ENCODE measurements at regions not wholly inside any gene's neighbourhood (a gene's known extent, or its start where the extent isn't known, plus 50 kb on each side); places are given as distances from the start of the nearest gene placed in this dataset.

DNA sequence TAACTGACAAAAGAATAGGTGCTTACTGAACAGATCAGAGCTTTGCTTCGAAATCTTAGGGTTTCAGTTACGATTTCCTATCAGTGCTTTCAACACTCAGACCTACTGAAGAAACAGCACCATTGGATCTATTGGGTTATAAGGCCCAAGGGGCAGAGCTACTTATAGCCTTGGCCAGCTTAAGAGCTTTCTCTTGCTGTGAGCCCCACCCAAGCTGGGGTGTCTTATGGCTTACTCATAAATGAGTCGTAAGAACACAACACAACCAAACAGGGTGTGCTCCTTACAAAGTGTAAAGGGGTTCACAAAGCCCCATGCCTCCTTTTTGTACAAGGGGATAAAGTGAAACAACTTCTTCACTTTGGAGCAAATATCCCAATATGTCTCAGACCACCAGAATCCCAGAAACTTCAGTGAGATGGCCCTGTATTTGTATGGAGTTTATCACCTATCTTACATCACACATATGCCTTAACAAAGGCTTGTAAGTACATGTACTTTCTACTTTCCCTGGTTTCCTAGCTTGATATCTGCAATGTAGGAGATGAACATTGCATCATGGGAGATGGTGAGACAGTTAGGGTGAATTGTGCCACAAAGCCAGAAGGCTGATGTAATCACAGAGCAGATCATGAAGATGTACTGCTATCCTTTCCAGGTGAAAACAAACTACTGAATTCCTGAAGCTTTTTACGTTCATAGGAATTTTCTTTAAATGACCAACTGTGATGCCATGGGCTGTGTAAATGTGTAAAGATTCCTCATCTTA lies 115.5 kb upstream of the GLI2 start:
- ATAC-seq (no peak), DNase-seq (ENCODE audit: low spot score in 2 of 2) (no peak)
- no peaks in the 10 kb centered on the region for H3K4me1 Mint-ChIP-seq
- no peaks in the 10 kb centered on the region for H3K9me3 Mint-ChIP-seq
- H3K4me3 Mint-ChIP-seq = no peak overlapping the region
- no peak overlapping the region for H3K27ac Mint-ChIP-seq
- no peaks in the 10 kb centered on the region for H3K36me3 Mint-ChIP-seq

DNA sequence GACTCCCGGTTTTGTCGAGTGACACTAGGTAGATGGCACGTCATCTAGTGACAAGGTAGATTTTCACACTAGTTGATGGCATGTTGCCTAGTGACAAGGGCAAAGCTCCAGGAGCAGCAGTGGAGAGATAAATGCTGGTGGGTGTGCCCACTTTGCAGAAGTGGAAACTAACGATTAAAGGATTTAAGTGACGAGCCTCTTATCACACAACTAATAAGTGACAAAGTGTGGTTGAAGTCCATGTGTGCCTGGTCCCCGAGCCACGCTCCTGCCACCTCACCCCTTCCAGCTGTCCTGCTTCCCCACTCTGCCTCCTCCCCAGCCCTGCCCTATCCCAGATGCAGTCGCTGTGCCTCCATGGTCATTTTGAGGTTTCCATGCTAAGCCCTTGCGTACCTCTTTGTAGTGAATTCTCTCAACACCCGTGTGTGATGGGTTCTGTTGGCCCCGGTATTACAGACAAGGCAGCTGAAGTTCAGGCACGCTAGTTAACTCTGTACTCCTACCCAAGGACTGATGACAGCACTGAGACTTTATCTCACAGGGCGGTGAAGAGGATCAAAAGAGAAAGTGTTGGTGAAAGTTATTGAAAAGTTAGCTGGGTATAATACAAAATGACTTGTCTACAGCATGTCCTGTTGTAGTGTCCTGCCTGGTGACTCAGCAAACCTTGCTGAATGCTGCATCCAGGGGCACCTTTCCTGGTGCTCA lies 113.4 kb upstream of the GLI2 start:
- H3K27ac Mint-ChIP-seq = no peak overlapping the region
- H3K9me3 Mint-ChIP-seq = no peaks in the 10 kb centered on the region
- no peaks in the 10 kb centered on the region for H3K36me3 Mint-ChIP-seq
- H3K4me3 Mint-ChIP-seq = no peak overlapping the region
- ATAC-seq (no peak), DNase-seq (ENCODE audit: low spot score in 2 of 2) (no peak)
- H3K4me1 Mint-ChIP-seq = no peaks in the 10 kb centered on the region

- Mint-ChIP-seq H3K36me3 (no peaks in the 10 kb centered on the region), H3K9me3 (no peaks in the 10 kb centered on the region), H3K27ac (no peak overlapping the region), H3K4me3 (no peak overlapping the region), H3K4me1 (no peaks in the 10 kb centered on the region)
- DNase-seq (ENCODE audit: low spot score in 2 of 2) (no peak), ATAC-seq (no peak)
These were observed 112.5 kb upstream of the GLI2 start for GRCh38 chr2:120622886-120623753.

GRCh38 chr2:120624061-120624737 lies 111.5 kb upstream of the GLI2 start:
- H3K36me3 Mint-ChIP-seq = no peaks in the 10 kb centered on the region
- DNase-seq (ENCODE audit: low spot score in 2 of 2) (no peak), ATAC-seq (no peak)
- H3K27ac Mint-ChIP-seq = no peak overlapping the region
- H3K9me3 Mint-ChIP-seq = no peaks in the 10 kb centered on the region
- no peaks in the 10 kb centered on the region for H3K4me1 Mint-ChIP-seq
- H3K4me3 Mint-ChIP-seq = no peak overlapping the region

DNA sequence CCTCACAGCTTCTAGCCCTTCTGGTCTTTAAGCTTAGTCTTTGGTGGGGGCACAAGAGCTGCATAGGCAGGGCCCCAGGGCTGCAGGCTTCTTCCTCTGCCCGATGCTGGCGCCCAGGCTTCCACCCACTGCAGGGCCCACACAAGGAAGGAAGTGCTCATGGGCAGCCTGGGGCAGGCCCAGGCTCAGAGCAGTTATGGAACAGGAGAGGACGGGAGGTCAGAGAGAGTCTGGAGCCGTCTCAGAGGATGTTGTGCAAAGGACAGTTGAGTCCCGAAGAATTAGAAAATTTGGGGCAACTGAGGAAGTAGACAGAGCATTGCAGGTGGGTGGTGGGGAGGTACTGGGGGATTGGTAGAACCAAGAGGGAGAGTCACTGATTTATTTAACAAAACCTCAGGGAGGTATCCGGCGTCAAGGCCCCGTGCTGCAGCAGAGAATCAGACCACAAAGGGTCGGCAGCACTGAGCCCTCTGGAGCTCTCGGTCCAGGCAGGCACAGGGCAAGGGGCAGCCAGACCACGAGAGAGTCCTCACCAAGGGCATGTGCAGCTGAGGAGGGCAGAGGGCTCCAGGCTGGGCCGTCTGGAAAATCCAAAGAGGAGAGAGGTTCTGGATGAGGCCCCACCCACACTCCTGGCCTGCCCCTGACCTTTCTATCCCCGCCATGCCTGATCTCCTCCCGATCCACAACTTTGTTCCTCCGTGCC lies 110.8 kb upstream of the GLI2 start:
- H3K27ac Mint-ChIP-seq = no peak overlapping the region
- DNase-seq (ENCODE audit: low spot score in 2 of 2) = no peak
- no peak overlapping the region for H3K4me3 Mint-ChIP-seq
- no peaks in the 10 kb centered on the region for H3K36me3 Mint-ChIP-seq
- H3K9me3 Mint-ChIP-seq = no peaks in the 10 kb centered on the region
- no peaks in the 10 kb centered on the region for H3K4me1 Mint-ChIP-seq
- no peak for ATAC-seq

- no peaks in the 10 kb centered on the region for H3K9me3 Mint-ChIP-seq
- no peaks in the 10 kb centered on the region for H3K4me1 Mint-ChIP-seq
These were observed 109.7 kb upstream of the GLI2 start for GRCh38 chr2:120625865-120626560.

DNA sequence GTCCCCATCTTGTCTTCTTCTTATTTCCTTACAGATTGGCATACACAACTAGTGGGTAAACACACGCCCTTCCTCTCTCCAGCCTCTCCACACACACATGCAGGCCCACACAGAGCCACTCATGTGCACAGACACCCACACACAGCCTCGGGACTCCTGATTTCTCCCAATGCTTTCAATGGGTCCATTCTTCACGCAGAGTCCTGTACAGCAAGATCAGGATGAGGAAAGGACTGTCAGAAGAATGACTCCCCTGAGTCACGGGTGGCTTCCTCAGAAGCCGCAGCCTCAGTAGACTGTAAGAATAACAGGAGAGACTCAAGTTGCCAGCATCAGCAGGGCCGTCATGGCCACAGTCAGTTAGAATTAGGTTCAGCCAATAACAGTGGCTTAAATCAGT lies 109.1 kb upstream of the GLI2 start:
- ATAC-seq = no peak
- no peak for DNase-seq (ENCODE audit: low spot score in 2 of 2)
- H3K4me1 Mint-ChIP-seq = no peaks in the 10 kb centered on the region
- H3K9me3 Mint-ChIP-seq = no peaks in the 10 kb centered on the region
- no peaks in the 10 kb centered on the region for H3K36me3 Mint-ChIP-seq
- no peak overlapping the region for H3K4me3 Mint-ChIP-seq
- H3K27ac Mint-ChIP-seq = no peak overlapping the region

More at GRCh38 chr2:120625865-120626560, 109.7 kb upstream of the GLI2 start:
- no peak overlapping the region for H3K27ac Mint-ChIP-seq
- no peaks in the 10 kb centered on the region for H3K36me3 Mint-ChIP-seq
- no peak for ATAC-seq
- DNase-seq (ENCODE audit: low spot score in 2 of 2) = no peak
- H3K4me3 Mint-ChIP-seq = no peak overlapping the region

DNA sequence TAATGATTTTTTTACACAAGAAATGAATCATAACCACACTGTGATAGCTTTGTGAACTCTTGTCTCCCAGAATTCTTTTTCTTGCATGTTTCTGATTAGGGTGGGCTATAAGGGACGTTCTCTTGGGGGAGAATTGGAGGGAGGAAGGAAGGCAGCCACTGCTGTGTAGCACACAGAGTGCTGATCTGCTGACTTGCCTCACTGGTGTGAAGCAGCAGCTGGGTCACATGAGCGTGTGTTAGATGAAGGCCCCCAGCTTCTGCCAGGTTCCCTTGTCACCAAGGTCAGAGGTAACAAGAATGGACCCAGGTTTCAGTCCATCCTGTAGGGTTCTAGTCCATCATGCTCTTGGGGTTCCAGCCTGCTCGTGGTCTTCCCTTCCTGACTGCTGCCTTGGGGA lies 107.4 kb upstream of the GLI2 start:
- H3K4me3 Mint-ChIP-seq = no peak overlapping the region
- ATAC-seq = no peak
- no peak for DNase-seq (ENCODE audit: low spot score in 2 of 2)

DNA sequence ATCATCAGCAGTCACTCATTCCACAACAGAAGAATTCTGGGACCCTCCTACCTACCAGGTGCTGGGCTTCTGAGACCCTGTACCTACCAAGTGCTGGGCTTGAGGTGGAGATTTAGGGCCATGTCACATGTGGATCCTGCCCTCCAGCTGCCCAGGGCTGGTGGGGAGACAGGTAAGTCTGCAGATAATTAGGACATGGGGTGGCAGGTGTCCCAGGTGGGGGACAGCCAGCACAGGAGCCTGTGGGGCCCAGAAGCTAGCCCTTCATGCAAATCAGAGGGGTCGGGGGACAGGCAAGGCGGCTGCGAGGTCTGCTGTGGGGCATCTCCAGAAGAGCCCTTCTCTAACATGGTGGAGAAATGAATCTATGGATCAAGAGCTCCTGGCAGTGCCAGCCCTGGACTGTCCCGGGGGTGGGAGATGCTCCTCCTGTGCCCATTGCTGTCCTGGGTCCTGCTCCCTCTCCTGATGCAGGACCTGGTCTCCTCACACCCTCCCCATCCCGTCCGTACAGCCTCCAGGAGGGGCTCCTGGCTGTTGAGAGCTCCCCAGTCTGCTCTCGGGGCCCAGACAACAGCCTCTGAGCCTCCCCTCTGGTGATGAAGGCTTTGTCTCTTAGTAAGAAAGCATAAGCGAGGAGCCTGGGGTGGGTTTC lies 106.3 kb upstream of the GLI2 start:
- H3K36me3 Mint-ChIP-seq = no peaks in the 10 kb centered on the region
- ATAC-seq = no peak

More for the DNA sequence above, 107.4 kb upstream of the GLI2 start:
- no peaks in the 10 kb centered on the region for H3K9me3 Mint-ChIP-seq
- H3K27ac Mint-ChIP-seq = no peak overlapping the region
- H3K36me3 Mint-ChIP-seq = no peaks in the 10 kb centered on the region
- H3K4me1 Mint-ChIP-seq = no peaks in the 10 kb centered on the region

GRCh38 chr2:120630031-120630701 lies 105.5 kb upstream of the GLI2 start:
- H3K9me3 Mint-ChIP-seq = no peaks in the 10 kb centered on the region
- no peak for ATAC-seq
- no peaks in the 10 kb centered on the region for H3K36me3 Mint-ChIP-seq
- no peak overlapping the region for H3K27ac Mint-ChIP-seq
- no peak overlapping the region for H3K4me3 Mint-ChIP-seq
- DNase-seq (ENCODE audit: low spot score in 2 of 2) = no peak
- no peaks in the 10 kb centered on the region for H3K4me1 Mint-ChIP-seq

More for the DNA sequence above, 106.3 kb upstream of the GLI2 start:
- no peak overlapping the region for H3K27ac Mint-ChIP-seq
- H3K4me1 Mint-ChIP-seq = no peaks in the 10 kb centered on the region
- H3K4me3 Mint-ChIP-seq = no peak overlapping the region
- no peak for DNase-seq (ENCODE audit: low spot score in 2 of 2)
- no peaks in the 10 kb centered on the region for H3K9me3 Mint-ChIP-seq

GRCh38 chr2:120631236-120631635 lies 104.4 kb upstream of the GLI2 start:
- DNase-seq (ENCODE audit: low spot score in 2 of 2) (no peak), ATAC-seq (no peak)
- Mint-ChIP-seq H3K9me3 (no peaks in the 10 kb centered on the region), H3K36me3 (no peaks in the 10 kb centered on the region), H3K27ac (no peak overlapping the region), H3K4me1 (no peaks in the 10 kb centered on the region), H3K4me3 (no peak overlapping the region)

GRCh38 chr2:120631724-120632123 lies 103.9 kb upstream of the GLI2 start:
- no peaks in the 10 kb centered on the region for H3K36me3 Mint-ChIP-seq
- DNase-seq (ENCODE audit: low spot score in 2 of 2) (no peak), ATAC-seq (no peak)
- no peak overlapping the region for H3K27ac Mint-ChIP-seq
- no peaks in the 10 kb centered on the region for H3K4me1 Mint-ChIP-seq
- H3K9me3 Mint-ChIP-seq = no peaks in the 10 kb centered on the region
- H3K4me3 Mint-ChIP-seq = no peak overlapping the region

All from stimulated activated effector memory CD8-positive, alpha-beta T cell treated with anti-CD3 and anti-CD28 coated beads, Interleukin-12 subunit alpha, Interleukin-12 subunit beta, amount 100 ng/mL, for 72 hours (primary cell).